SKM-1 treated with dmso at 0.1 percent for 144 hours (cell line): ENCODE measurements at regions not wholly inside any gene's neighbourhood (a gene's known extent, or its start where the extent isn't known, plus 50 kb on each side); places are given as distances from the start of the nearest gene placed in this dataset.
"Not testable (repeated sequence)": the region's sequence is repeated elsewhere in the genome, so short reads cannot be mapped to it uniquely, and the experiment has no call there.

Source experiments
- DNase-seq: peaks from one replicate; lab custom pipeline; 2025; ENCODE audit not compliant: unreplicated experiment; lab: John Stamatoyannopoulos, UW

DNA sequence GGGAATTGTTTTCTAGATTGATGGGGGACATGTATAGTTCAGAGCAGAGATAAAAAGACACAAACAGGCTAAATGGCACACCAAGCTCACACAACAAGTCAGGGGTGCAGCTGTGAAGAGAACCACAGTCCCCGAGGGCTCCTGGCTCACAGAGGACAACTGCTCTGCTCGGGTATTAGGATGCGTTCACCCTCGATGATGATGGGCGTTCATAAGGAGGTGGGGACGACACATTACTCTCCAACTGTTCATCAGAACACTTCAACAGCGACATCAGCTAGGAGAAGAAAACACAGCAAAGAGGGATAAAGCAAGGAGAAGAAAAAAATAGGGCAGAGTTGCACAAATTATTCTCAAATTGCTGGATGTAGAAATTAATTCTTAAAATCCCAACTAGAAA is 174.8 kb upstream of the RREB1 start:
- no peak for DNase-seq

DNA sequence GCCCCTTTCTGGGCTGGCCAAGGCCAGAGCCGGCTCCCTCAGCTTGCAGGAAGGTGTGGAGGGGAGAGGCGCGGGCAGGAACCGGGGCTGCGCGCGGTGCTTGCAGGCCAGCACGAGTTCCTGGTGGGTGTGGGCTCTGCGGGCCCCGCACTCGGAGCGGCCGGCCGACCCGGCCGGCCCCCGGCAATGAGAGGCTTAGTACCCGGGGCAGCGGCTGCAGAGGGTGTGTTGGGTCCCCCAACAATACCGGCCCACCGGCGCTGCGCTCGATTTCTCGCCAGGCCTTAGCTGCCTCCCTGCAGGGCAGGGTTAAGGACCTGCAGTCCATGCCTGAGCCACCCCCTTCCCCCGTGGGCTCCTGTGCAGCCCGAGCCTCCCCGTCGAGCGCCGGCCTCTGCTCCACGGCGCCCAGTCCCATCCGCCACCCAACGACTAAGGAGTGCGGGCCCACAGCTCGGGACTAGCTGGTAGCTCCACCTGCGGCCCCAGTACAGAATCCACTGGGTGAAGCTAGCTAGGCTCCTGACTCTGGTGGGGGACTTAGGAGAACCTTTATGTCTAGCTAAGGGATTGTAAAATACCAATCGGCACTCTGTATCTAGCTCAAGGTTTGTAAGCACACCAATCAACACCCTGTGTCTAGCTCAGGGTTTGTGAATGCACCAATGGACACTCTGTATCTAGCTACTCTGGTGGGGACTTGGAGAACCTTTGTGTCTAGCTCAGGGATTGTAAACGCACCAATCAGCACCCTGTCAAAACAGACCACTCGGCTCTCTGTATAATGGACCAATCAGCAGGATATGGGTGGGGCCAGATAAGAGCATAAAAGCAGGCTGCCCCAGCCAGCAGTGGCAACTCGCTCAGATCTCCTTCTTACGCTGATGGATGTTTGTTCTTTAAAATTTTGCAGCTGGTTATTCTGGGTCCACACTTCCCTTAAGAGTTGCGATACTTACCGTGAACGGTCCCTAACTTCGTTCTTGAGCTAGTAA is 167.4 kb upstream of the RREB1 start:
- no peak for DNase-seq

DNA sequence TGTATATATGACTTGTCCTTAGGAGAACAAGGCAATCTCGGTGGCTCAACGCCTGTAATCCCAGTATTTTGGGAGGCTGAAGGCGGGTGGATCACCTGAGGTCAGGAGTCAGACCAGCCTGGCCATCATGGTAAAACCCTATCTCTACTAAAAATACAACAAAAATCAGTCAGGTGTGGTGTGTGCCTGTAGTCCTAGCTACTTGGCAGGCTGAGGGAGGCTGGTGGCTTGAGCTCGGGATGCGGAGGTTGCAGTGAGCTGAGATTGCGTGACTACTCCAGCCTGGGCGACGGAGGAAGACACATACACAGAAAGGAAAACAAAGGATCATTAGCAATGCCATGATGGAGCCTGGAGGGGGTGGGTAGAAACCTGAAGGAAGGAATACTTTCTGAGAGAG is 166.6 kb upstream of the RREB1 start:
- no peak for DNase-seq

DNA sequence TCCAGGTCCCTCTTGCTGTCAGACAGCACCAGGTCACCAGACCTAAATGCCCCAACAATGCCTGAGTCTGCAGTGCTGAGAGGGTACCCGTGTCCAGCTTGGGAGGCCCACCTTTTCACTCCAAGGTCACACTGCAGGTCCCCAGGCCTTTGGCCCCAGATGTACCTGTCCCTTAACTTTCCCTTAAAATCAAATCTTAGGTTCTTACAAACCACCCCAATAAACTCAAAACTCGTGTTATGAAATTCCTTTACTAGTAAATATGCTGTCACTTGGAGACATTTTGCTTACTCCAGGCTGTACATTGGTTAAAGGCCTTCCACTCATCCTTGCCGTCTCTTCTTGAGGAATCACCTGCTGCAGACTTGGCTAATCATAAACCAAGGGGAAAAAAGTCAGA is 165.7 kb upstream of the RREB1 start:
- no peak for DNase-seq

DNA sequence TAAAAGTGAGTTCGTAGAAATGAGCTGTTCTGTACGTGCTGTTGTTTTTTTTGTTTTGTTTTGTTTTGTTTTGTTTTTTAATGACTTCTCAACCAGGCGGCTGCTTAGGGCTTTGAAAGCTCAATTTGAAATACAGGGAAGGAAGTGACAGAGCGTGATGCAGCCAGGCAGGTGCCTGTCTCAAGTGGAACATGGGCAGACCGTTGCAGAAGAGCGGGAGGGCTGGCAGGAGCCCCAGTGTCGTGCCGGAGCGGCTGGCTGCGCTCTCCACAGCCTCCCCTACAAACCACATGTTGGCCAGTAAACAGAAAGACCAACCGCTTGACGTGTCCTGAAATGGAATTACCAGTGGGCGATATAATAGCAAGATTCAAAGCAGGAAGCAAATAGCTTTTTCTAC is 164.9 kb upstream of the RREB1 start:
- peak; percentile 76 for DNase-seq

DNA sequence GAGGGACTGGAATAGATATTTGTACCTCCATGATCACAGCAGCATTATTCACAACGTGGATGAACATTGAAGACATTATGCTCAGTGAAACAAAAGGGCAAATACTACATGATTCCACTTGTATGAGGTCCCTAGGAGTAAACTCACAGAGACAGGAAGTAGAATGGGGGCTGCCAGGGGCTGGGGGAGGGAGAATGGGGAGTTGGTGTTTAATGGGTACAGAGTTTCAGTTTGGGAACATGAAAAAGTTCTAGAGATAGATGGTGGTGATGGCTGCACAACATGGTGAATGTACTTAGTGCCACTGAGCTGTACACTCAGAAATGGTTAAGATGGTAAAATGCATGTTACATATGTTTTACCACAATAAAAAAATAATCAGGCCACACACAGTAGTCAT is 164.3 kb upstream of the RREB1 start:
- DNase-seq, result no peak

DNA sequence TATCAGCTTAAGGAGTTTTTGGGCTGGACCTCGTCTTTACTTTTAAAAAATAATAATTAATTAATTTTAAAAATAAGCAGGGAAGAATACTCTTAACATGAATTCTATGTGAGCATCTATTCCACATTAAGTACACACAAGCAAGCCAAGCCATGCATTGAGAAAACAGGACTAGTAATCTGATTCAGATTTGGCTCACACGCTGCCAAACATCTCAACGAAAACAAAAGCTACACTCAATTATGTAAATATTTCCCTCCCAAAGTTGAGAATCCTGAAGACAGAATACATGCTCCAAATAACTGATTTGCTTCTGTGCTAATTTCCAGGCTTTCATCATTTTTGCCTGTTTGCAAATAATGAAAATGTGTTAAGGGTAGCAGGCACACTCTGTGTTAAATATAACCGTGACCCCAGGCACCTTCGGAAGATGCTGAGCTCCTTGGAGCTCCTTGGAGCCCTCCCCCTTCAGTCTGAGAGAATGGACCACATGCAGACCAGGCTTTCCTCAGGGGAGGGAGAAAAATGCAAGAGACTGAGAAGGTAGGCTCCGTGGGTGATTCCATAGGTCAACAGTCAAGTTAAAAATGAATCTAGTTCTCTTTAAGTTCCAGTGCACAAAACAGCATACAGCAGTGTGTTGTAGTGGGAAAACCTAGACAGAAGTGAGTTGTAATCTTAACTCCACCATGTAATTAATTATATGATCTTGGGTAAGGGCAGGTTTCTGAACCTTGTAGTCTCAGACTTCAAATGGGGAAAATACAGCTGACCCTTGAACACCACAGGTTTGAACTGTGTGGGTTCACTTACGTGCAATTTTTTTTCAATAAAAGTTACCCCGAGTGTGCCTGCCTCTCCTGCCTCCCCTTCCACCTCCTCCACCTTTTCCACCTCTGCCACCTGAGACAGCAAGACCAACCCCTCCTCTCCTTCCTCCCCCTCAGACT is 161.3 kb upstream of the RREB1 start:
- DNase-seq, result no peak

DNA sequence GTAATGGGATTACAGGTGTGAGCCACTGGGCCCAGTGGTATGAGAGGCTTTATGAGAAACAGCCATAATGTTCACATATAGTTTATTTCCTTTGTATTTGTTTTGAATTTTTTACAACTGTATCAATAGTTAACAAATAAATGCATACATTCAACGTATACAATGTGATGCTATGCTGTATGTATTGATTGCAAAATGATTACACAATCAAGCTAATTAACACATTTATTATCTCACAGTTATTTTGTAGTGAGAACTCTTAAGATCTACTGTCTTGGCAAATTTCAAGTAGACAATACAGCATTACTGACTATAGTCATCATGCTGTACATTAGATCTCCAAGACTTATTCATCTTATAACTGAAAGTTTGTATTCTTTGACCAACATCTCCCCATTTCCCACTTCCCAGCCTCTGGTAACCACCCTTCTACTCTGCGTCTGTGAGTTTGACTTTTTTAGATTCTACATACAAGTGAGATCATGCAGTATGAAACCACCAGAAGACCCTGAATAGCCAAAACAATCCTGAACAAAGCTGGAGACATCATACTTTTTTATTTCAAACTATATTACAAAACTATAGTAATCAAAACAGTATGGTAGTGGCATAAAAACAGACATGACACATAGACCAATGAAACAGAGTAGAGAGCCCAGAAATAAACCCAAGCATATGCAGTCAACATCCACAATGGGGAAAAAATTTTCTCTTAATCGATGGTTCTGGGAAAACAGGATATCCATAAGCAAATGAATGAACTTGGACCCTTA is 157.2 kb upstream of the RREB1 start:
- no peak for DNase-seq

DNA sequence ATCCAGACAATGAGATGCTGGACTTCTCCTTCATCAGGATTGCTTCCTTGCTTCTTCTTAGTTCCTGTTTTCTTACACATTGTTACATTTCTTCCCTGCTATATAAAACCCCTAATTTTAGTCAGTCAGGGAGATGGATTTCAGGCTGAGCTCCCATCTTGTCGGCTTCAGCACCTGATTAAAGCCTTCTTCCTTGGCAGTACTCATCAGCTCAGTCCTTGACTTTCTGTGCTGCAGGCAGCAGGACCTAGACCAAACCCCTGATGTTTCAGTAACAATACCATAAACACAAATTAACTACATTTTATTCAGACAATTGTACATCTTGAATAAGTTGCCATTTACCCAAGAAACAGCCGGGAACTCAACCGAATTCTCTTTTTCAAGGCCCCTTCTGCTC is 156.4 kb upstream of the RREB1 start:
- DNase-seq, result no peak

DNA sequence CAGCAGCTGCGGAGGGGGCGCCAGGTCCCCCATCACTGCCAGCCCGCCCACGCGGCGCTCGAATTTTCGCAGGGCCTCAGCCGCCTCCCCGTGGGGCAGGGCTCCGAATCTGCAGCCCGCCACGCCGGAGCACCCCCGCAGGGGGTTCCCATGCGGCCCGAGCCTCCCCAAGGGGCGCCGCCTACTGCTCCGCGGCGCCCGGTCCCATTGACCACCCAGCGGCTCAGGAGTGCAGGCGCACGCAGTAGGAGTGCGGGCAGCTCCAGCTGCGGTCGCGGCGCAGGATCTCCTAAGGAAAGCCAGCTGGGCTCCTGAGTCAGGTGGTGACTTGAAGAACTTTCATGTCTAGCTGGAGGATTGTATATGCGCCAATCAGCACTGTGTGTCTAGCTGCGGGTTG is 155.3 kb upstream of the RREB1 start:
- DNase-seq, result no peak

DNA sequence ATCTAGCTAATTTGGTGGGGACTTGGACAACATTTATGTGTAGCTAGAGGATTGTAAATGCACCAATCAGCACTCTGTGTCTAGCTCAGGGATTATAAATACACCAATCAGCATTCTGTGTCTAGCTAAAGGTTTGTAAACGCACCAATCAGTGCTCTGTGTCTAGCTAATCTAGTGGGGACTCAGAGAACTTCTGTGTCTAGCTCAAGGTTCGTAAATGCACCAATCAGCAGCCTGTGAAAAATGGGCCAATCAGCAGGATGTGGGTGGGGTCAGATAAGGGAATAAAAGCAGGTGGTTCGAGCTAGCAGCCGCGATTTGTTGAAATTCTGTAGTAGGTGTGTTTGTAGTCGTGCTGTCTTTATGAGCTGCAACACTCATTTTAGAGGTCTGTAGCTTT is 154.8 kb upstream of the RREB1 start:
- not testable (repeated sequence) for DNase-seq

DNA sequence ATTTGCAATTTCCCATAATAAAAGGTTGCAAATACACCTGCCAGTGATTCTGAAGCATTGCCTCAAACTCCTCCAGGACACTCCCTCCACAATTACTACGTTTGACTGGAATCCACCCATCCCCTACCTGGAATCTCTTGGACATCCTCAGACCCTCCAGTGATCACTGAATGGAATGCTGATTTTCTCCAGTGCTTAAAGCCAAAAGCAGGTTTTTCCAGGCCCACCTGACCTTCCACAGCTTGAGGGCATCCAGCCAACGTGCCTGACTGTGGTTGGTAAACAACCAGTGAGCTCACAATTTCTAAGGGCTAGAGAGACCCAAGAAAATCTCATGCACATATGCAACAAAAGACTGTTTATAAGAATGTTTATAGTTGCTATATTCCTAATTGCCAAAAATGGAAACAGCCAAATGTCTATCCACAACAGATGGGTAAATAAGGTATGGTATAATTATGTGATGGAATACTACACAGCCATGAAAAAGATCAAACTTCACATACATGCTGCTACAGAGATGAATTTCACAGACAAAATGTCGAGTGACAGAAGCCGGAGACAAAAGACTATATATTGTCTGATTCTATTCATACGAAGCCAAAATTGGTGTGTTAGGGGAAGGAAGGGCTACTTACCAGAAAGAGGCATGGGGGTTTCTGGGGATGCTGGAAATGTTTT is 147.1 kb upstream of the RREB1 start:
- DNase-seq, result no peak

DNA sequence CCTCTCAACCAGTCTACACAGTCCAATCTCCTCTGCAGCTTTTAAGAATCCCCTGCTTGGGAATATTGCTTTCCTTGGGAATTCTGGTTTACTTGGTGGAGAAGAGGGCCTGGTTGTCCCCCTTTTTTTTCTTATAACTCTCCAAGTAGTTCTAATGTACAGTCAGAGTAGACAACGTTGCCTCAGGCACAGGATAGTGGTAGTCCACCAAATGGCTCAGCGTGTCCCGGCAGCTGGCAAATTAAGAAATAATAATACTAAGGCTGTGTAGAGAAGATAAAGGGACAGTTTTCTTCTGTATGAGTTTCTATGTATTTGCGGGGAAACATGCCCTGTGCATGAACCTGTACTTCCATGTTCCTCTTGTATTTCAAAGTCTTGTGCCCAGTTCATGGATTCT is 145.7 kb upstream of the RREB1 start:
- DNase-seq, result no peak

DNA sequence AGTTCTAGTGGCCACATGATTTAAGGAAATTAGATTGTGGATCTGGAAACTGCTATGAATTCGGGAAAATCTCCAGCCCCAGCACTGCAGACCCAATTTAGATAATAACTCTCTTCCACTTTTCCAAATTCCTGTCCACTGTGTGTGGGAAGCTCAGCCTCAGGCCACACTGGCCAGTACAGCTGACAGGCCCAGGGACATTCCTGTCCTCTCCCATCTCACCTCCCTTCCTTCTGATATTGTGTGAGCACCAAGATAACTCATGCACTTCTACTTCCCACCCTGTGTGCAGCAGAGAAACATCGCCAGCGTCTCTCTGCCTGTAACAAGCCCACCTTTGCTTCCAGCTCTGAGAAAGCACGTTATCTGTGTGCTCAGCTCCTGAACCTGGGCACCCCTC is 145.1 kb upstream of the RREB1 start:
- no peak for DNase-seq

DNA sequence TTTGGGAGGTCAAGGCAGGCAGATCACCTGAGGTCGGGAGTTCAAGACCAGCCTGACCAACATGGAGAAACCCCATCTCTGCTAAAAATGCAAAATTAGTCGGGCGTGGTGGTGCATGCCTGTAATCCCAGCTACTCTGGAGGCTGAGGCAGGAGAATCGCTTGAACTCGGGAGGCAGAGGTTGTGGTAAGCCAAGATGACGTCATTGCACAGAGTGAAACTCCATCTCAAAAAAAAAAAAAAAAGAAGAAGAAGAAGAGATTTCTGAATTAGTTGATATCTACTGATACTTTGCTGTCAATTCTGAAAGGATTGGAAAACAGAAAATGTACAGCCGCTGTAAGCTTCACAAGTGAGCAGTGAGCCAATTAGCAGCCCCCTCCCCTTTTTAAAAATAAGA is 144.4 kb upstream of the RREB1 start:
- DNase-seq, result not testable (repeated sequence)

DNA sequence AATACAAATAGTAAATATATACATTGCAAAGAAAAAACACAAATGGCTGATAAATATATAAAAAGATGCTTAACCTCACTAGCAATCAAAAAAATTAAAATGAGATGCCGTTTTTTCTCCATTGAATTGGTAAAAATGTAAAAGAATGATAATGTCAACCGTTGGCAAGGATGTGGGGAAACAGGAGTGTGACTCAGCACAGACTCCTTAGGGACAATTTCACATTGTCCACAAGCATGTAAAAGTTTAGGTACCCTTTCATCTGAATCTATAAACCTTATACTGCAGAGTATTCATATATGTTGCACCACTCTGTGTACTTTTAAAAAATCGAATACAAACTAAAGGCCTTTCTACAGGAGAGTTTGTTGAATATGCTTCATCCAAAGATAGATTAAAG is 143.1 kb upstream of the RREB1 start:
- DNase-seq, result no peak

DNA sequence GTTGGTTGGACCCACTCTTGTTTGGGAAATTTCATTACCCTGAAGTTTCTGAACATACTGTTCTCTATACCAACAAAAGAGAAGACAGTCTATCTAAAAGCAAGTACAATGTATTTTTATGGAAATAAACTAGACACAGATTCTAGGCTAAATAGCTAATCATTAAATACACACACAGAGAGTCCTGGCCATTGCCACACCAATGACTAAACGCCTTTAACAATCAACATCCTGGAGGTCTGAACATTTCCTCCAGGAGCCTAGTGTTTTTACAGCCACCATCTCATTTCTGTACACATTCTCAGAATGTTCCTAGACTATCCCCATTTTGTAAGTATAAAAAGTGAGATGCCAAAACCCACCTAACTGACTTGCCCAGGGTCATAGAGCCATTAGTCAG is 141.6 kb upstream of the RREB1 start:
- no peak for DNase-seq

DNA sequence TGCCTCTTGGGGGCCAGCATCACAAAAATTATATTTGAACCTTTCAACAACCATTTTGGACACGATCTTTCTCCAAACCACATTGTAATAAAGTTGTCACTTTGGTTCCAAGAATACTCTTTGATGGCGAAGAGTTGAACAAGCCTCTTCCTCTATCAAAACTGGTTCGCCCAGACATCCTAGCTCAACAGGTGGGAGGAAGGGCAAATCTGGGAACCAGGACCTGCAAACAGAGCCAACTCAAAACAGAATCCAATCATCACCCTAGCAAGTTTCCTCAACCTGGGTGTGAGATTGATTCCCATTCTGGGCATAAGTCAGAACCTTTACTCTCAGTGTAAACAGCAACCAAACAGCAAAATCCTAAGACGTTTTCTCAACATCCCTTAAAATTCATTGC is 141.2 kb upstream of the RREB1 start:
- no peak for DNase-seq

DNA sequence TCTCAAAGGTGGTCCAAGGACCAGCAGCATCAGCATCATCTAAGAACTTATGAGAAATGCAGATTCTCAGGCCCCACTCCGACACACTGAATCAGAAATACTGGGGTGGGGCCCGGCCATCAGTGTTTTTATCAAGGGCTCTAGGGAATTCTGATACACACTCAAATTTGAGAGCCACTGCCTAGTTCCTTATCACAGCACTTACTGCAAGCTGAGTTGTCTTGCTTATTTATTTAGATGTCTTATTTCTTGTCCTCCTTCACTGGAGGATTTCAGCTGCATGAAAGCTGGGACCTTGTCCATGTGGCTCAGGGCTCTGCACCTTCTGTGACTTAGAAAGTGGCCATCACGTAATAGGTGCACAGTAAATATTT is 139.4 kb upstream of the RREB1 start:
- no peak for DNase-seq

DNA sequence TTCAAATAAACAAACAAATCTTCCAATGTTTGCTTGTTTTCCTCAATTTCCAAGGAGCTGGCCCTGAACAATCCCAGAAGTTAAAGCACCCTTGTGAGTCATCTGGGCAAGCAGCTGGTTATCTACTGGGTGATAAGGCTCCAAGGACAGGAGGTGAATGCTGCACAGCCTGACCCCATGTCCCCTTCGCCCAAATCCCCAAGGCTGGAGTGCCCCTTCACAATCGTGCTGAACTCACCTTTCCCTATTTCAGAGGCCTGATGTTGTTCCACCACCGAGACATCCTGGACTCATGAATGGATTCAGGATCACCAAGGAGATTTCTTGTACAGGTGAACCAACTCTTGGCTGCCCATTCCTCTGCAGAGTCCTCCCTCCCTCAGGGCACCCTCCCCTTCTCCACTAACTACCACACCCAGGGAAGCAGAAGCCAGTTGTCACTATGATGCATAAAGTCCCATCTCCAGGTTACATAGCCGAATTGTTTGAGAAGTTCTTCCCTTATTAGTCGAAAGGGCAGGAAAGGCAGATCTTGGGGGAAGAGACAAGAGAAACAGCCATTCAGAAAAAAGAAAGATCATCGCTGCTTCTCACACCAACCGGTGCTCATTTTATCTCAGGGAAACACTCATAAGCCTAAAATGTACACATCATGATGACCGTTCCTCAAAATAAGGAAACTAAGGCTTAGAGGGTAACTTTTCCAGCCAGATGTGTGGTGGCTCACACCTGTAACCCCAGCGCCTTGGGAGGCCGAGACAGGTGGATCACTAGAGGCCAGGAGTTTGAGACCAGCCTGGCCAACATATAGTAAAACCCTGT is 138.8 kb upstream of the RREB1 start:
- no peak for DNase-seq
